ENCODE measurements at regions not wholly inside any gene's neighbourhood (a gene's known extent, or its start where the extent isn't known, plus 50 kb on each side); places are given as distances from the start of the nearest gene placed in this dataset.
"Not testable (repeated sequence)": the region's sequence is repeated elsewhere in the genome, so short reads cannot be mapped to it uniquely, and the experiment has no call there.

GRCh38 chr22:45061332-45061731 lies 51.5 kb upstream of the PHF21B start:
- no peak for DNase-seq

- DNase-seq: peak; percentile 55
Measured at GRCh38 chr22:45064313-45065278, 54.8 kb upstream of the PHF21B start.

GRCh38 chr22:45065726-45066125 lies 55.9 kb upstream of the PHF21B start:
- DNase-seq: no peak

GRCh38 chr22:45067731-45068130 lies 57.9 kb upstream of the PHF21B start:
- no peak for DNase-seq

GRCh38 chr22:45069925-45070324 lies 60.1 kb upstream of the PHF21B start:
- no peak for DNase-seq

GRCh38 chr22:45071618-45072017 lies 61.8 kb upstream of the PHF21B start:
- DNase-seq: no peak

- no peak for DNase-seq
Measured at GRCh38 chr22:45072322-45072903, 62.6 kb upstream of the PHF21B start.

GRCh38 chr22:45073064-45073463 lies 63.3 kb upstream of the PHF21B start:
- no peak for DNase-seq

- no peak for DNase-seq
Measured at GRCh38 chr22:45077286-45077685, 67.5 kb upstream of the PHF21B start.

- DNase-seq: no peak
Measured at GRCh38 chr22:45077826-45078334, 68.1 kb upstream of the PHF21B start.

- DNase-seq: no peak
Measured at GRCh38 chr22:45082795-45083194, 73.0 kb upstream of the PHF21B start.

GRCh38 chr22:45083659-45084305 lies 74.0 kb upstream of the PHF21B start:
- DNase-seq: no peak

GRCh38 chr22:45084400-45084920 lies 74.7 kb upstream of the PHF21B start:
- DNase-seq: no peak

GRCh38 chr22:45087802-45088201 lies 75.9 kb upstream of the NUP50 start:
- no peak for DNase-seq

- DNase-seq: no peak
Measured at GRCh38 chr22:45088576-45088975, 75.1 kb upstream of the NUP50 start.

- no peak for DNase-seq
Measured at GRCh38 chr22:45090497-45090910, 73.2 kb upstream of the NUP50 start.

GRCh38 chr22:45091254-45091854 lies 72.4 kb upstream of the NUP50 start:
- no peak for DNase-seq

GRCh38 chr22:45091875-45092274 lies 71.8 kb upstream of the NUP50 start:
- not testable (repeated sequence) for DNase-seq

- no peak for DNase-seq
Measured at GRCh38 chr22:45092644-45093043, 71.1 kb upstream of the NUP50 start.

- DNase-seq: no peak
Measured at GRCh38 chr22:45093609-45094008, 70.1 kb upstream of the NUP50 start.

- no peak for DNase-seq
Measured at GRCh38 chr22:45094081-45094720, 69.5 kb upstream of the NUP50 start.

GRCh38 chr22:45094825-45095224 lies 68.9 kb upstream of the NUP50 start:
- no peak for DNase-seq

Data from activated CD4-positive, CD25-positive, alpha-beta regulatory T cell treated with anti-CD3 and anti-CD28 coated beads, Interleukin-2, amount 50 U/mL, for 72 hours (primary cell).